BJ (cell line): ENCODE measurements at regions not wholly inside any gene's neighbourhood (a gene's known extent, or its start where the extent isn't known, plus 50 kb on each side); places are given as distances from the start of the nearest gene placed in this dataset.

Source experiments
- CTCF ChIA-PET: fragments of 350-600 bp; formaldehyde crosslinking; extraction: SDS; loops from one replicate; lab custom pipeline; 2021; ENCODE audit warnings: antibody characterized with exemption, inconsistent platforms; lab: Yijun Ruan, JAX
- POLR2A ChIA-PET: fragments of 300-600 bp; sonication (Branson Sonifier 250); formaldehyde crosslinking; extraction: SDS; loops from one replicate; lab custom pipeline; 2021; ENCODE audit warnings: antibody characterized with exemption; lab: Charles Lee
- DNase-seq: peaks from one replicate; pipeline ENCODE4 v3.0.0-alpha.2; 2011; ENCODE audit warnings: low read depth
- H3K27me3 ChIP-seq: 2 replicates; pipeline ENCODE4 v1.6.0; 2011; ENCODE audit warnings: low read length; ENCODE audit not compliant: control insufficient read depth, insufficient read depth
- H3K36me3 ChIP-seq: 2 replicates; pipeline ENCODE4 v1.5.1; 2011; ENCODE audit warnings: low read length; ENCODE audit not compliant: control insufficient read depth, insufficient read depth
- H3K4me3 ChIP-seq: 2 replicates; pipeline ENCODE4 v1.5.1; 2011; ENCODE audit warnings: low read depth, mild to moderate bottlenecking, control low read depth, low read length
- CTCF ChIP-seq: IDR thresholded peaks from 2 replicates; pipeline ENCODE4 v1.5.1; 2011; ENCODE audit warnings: low read depth, mild to moderate bottlenecking, control low read depth, inconsistent platforms, low read length, moderate library complexity; ENCODE audit not compliant: insufficient read depth

GRCh38 chr5:100432741-100433140 is 102.4 kb upstream of the FAM174A start:
- H3K36me3 ChIP-seq = no peaks in the 10 kb centered on the region
- ChIA-PET POLR2A (no interaction called here), CTCF (no interaction called here)
- DNase-seq = no peak
- H3K4me3 ChIP-seq = no peak overlapping the region
- TF ChIP-seq CTCF = no peak
- H3K27me3 ChIP-seq = no peaks in the 10 kb centered on the region

- H3K4me3 ChIP-seq = no peak overlapping the region
- peak; percentile 96 for TF ChIP-seq CTCF
- no peaks in the 10 kb centered on the region for H3K36me3 ChIP-seq
- DNase-seq = no peak
- no peaks in the 10 kb centered on the region for H3K27me3 ChIP-seq
- ChIA-PET POLR2A (interaction anchor here (0.6 kb wide), 1 partner anchor 978 kb away, joined by 3 read pairs; no protein-coding TSS in a partner anchor), CTCF (interaction anchor here (0.6 to 1.6 kb wide), 8 partner anchors 11 to 1449 kb away, joined by 3 to 5 read pairs (median 4); partner anchors contain the start of gene FAM174A)
Measured at GRCh38 chr5:100430268-100431195, 104.6 kb upstream of the FAM174A start.

- ChIA-PET CTCF (interaction anchor here (0.8 kb wide), 1 partner anchor 1254 kb away, joined by 3 read pairs; no protein-coding TSS in a partner anchor), POLR2A (no interaction called here)
- Histone ChIP-seq H3K27me3 (no peaks in the 10 kb centered on the region), H3K4me3 (no peak overlapping the region), H3K36me3 (no peaks in the 10 kb centered on the region)
- DNase-seq = no peak
- no peak for TF ChIP-seq CTCF
Measured at GRCh38 chr5:100424787-100425186, 110.4 kb upstream of the FAM174A start.

- DNase-seq = no peak
- ChIA-PET POLR2A (no interaction called here), CTCF (interaction anchor here (0.6 kb wide), 1 partner anchor 1251 kb away, joined by 3 read pairs; no protein-coding TSS in a partner anchor)
- Histone ChIP-seq H3K36me3 (no peaks in the 10 kb centered on the region), H3K4me3 (no peak overlapping the region), H3K27me3 (no peaks in the 10 kb centered on the region)
- TF ChIP-seq CTCF = no peak
Measured at GRCh38 chr5:100424017-100424416, 111.2 kb upstream of the FAM174A start.

- no peak overlapping the region for H3K4me3 ChIP-seq
- no peaks in the 10 kb centered on the region for H3K36me3 ChIP-seq
- ChIA-PET POLR2A (no interaction called here), CTCF (no interaction called here)
- no peak for DNase-seq
- no peaks in the 10 kb centered on the region for H3K27me3 ChIP-seq
- TF ChIP-seq CTCF = no peak
Measured at GRCh38 chr5:100423330-100423729, 111.8 kb upstream of the FAM174A start.
